Vagina (tissue), 2 donors: ENCODE measurements at regions not wholly inside any gene's neighbourhood (a gene's known extent, or its start where the extent isn't known, plus 50 kb on each side); places are given as distances from the start of the nearest gene placed in this dataset.
A peak's percentile ranks its signal among the peaks of the same experiment; 100 is the strongest.

ENCODE experiments used
- POLR2A ChIP-seq, 2 donors: fragments of 450-650 bp; IDR thresholded peaks; one replicate each; pipeline ENCODE4 v1.6.1; 2017; ENCODE audit warnings: antibody characterized with exemption in 2 of 2, mild to moderate bottlenecking in 2 of 2, moderate library complexity in 2 of 2
- POLR2AphosphoS5 ChIP-seq, 2 donors: sonication (generic); formaldehyde crosslinking; IDR thresholded peaks; one replicate each; pipeline ENCODE4 v1.9.0; 2017; ENCODE audit warnings: antibody characterized with exemption in 2 of 2, mild to moderate bottlenecking in 2 of 2, low read depth in 1 of 2; ENCODE audit not compliant: insufficient read depth in 1 of 2
- TF ChIP-seq, protein P1 (sequence below), 3 experiments: fragments of 450-650 bp in 2 of 3; fragments of 200-600 bp in 1 of 3; sonication (generic) in 1 of 3; IDR thresholded peaks; one replicate each; pipeline ENCODE4 v1.5.1; 2017 to 2019; ENCODE audit warnings: antibody characterized with exemption in 3 of 3, mild to moderate bottlenecking in 2 of 3, moderate library complexity in 2 of 3

DNA sequence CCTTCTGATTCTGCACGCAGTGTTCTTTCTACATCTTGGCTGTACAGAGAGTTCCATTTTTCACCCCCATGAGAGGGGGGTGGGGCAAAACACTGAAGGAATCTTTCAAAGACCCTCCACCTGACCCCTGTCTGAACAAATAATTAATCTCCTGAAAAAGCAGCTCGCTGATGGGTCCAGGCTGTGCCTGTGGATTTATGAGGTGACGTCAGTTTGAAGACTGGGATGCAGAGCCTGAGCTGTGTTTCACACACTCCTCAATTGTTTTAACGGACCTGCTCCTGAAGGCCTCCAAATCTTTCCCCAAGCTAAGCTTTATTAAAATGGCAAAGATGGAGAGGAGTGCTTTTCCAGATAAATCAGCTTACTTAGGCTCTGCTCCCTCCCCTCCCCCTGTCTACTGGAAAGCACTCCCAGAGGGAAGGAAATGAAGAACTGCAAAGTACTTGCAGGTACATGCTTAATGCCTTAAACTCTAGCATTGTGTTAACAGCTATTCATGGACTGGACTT, 390.2 kb upstream of the TNP1 start:
- TF ChIP-seq, protein P1, sequence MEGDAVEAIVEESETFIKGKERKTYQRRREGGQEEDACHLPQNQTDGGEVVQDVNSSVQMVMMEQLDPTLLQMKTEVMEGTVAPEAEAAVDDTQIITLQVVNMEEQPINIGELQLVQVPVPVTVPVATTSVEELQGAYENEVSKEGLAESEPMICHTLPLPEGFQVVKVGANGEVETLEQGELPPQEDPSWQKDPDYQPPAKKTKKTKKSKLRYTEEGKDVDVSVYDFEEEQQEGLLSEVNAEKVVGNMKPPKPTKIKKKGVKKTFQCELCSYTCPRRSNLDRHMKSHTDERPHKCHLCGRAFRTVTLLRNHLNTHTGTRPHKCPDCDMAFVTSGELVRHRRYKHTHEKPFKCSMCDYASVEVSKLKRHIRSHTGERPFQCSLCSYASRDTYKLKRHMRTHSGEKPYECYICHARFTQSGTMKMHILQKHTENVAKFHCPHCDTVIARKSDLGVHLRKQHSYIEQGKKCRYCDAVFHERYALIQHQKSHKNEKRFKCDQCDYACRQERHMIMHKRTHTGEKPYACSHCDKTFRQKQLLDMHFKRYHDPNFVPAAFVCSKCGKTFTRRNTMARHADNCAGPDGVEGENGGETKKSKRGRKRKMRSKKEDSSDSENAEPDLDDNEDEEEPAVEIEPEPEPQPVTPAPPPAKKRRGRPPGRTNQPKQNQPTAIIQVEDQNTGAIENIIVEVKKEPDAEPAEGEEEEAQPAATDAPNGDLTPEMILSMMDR (IDR thresholded peaks at IDR 0.05) = no peak
- TF ChIP-seq POLR2A (IDR thresholded peaks at IDR 0.05) = no peak
- peak; percentile 37 to 60 for TF ChIP-seq POLR2AphosphoS5 (IDR thresholded peaks at IDR 0.05; ENCODE audit: insufficient read depth in 1 of 2, low read depth in 1 of 2)
